Colonic mucosa (tissue), 4 donors: ENCODE measurements at regions not wholly inside any gene's neighbourhood (a gene's known extent, or its start where the extent isn't known, plus 50 kb on each side); places are given as distances from the start of the nearest gene placed in this dataset.
A peak's percentile ranks its signal among the peaks of the same experiment; 100 is the strongest.

ENCODE experiments used
- DNase-seq: peaks from one replicate; pipeline ENCODE4 v3.0.0-alpha.2; 2020
- H3K27ac ChIP-seq: fragments of 200-600 bp; one replicate; pipeline ENCODE4 v1.8.0; 2021
- H3K27me3 ChIP-seq: fragments of 200-600 bp; one replicate; pipeline ENCODE4 v1.8.0; 2021
- H3K36me3 ChIP-seq: fragments of 200-600 bp; one replicate; pipeline ENCODE4 v1.8.0; 2021
- H3K4me1 ChIP-seq: fragments of 200-600 bp; one replicate; pipeline ENCODE4 v1.8.0; 2021; ENCODE audit warnings: mild to moderate bottlenecking
- H3K4me3 ChIP-seq: fragments of 200-600 bp; one replicate; pipeline ENCODE4 v1.8.0; 2021
- H3K9ac ChIP-seq, 2 donors: one replicate each; pipeline ENCODE4 v1.7.0; 2013; ENCODE audit warnings: control low read depth in 2 of 2, low read depth in 2 of 2, low read length in 2 of 2
- H3K9me3 ChIP-seq: fragments of 200-600 bp; one replicate; pipeline ENCODE4 v1.8.0; 2021
- CTCF ChIP-seq: fragments of 200-600 bp; IDR thresholded peaks from one replicate; pipeline ENCODE4 v1.8.0; 2022; ENCODE audit warnings: antibody characterized with exemption, mild to moderate bottlenecking
- intact Hi-C: fragments of 100-400 bp; cut with DNase I; formaldehyde crosslinking; loops from one replicate; pipeline ENCODE4 v1.14.1; 2022
- donor health status: healthy.
- donor health status: DM: no; HTN: no; CAD: no.
- donor health status: DM: no; HTN: no; CAD: no.

- Histone ChIP-seq H3K27ac (no peak overlapping the region), H3K36me3 (no peaks in the 10 kb centered on the region), H3K27me3 (no peaks in the 10 kb centered on the region), H3K9ac (no peak overlapping the region), H3K4me1 (no peaks in the 10 kb centered on the region), H3K9me3 (no peaks in the 10 kb centered on the region), H3K4me3 (no peak overlapping the region)
- intact Hi-C loops, result no loop called here
- peak; percentile 38 for DNase-seq
- peak; percentile 56 for TF ChIP-seq CTCF
Measured at GRCh38 chr14:21846227-21846885, 172.7 kb upstream of the OR4E1 start.

GRCh38 chr14:21840765-21841164 is 167.1 kb upstream of the OR4E1 start:
- H3K27me3 ChIP-seq, result no peaks in the 10 kb centered on the region
- intact Hi-C loops, result no loop called here
- no peak for TF ChIP-seq CTCF
- H3K4me1 ChIP-seq, result no peaks in the 10 kb centered on the region
- H3K9me3 ChIP-seq, result no peaks in the 10 kb centered on the region
- DNase-seq, result no peak
- no peak overlapping the region for H3K4me3 ChIP-seq
- H3K36me3 ChIP-seq, result no peaks in the 10 kb centered on the region
- H3K27ac ChIP-seq, result no peak overlapping the region
- H3K9ac ChIP-seq, result no peak overlapping the region

GRCh38 chr14:21833836-21834235 is 160.2 kb upstream of the OR4E1 start:
- H3K9me3 ChIP-seq, result no peaks in the 10 kb centered on the region
- no peak for DNase-seq
- no peak overlapping the region for H3K4me3 ChIP-seq
- no peak overlapping the region for H3K9ac ChIP-seq
- H3K36me3 ChIP-seq, result no peaks in the 10 kb centered on the region
- no peaks in the 10 kb centered on the region for H3K4me1 ChIP-seq
- no peak overlapping the region for H3K27ac ChIP-seq
- intact Hi-C loops, result no loop called here
- H3K27me3 ChIP-seq, result no peaks in the 10 kb centered on the region
- TF ChIP-seq CTCF, result no peak

GRCh38 chr14:21825845-21826244 is 152.2 kb upstream of the OR4E1 start:
- Histone ChIP-seq H3K27me3 (no peaks in the 10 kb centered on the region), H3K4me1 (no peaks in the 10 kb centered on the region), H3K27ac (no peak overlapping the region), H3K9ac (no peak overlapping the region), H3K36me3 (no peaks in the 10 kb centered on the region), H3K9me3 (no peaks in the 10 kb centered on the region), H3K4me3 (no peak overlapping the region)
- no peak for TF ChIP-seq CTCF
- intact Hi-C loops, result no loop called here
- no peak for DNase-seq

GRCh38 chr14:21825149-21825743 is 151.6 kb upstream of the OR4E1 start:
- H3K27ac ChIP-seq, result no peak overlapping the region
- H3K4me3 ChIP-seq, result no peak overlapping the region
- no peaks in the 10 kb centered on the region for H3K9me3 ChIP-seq
- no peaks in the 10 kb centered on the region for H3K4me1 ChIP-seq
- TF ChIP-seq CTCF, result no peak
- no peaks in the 10 kb centered on the region for H3K27me3 ChIP-seq
- no peak for DNase-seq
- no peaks in the 10 kb centered on the region for H3K36me3 ChIP-seq
- no peak overlapping the region for H3K9ac ChIP-seq
- intact Hi-C loops, result no loop called here
